GM06990 (cell line): ENCODE measurements at regions not wholly inside any gene's neighbourhood (a gene's known extent, or its start where the extent isn't known, plus 50 kb on each side); places are given as distances from the start of the nearest gene placed in this dataset.

Experiments
- DNase-seq: peaks from one replicate; pipeline ENCODE4 v3.0.0-alpha.2; 2011; ENCODE audit not compliant: insufficient read length; ENCODE audit errors: extremely low read depth
- H3K27me3 ChIP-seq: replicated peaks from 2 replicates; pipeline ENCODE4 v1.6.0; 2011; ENCODE audit warnings: low read length; ENCODE audit not compliant: control insufficient read depth, insufficient read depth
- H3K36me3 ChIP-seq: 2 replicates; pipeline ENCODE4 v1.5.1; 2011; ENCODE audit warnings: low read length; ENCODE audit not compliant: control insufficient read depth, insufficient read depth
- H3K4me3 ChIP-seq: replicated peaks from 2 replicates; pipeline ENCODE4 v1.5.1; 2011; ENCODE audit warnings: low read depth, mild to moderate bottlenecking, control low read depth, low read length
- TF ChIP-seq, protein P1 (sequence below): IDR thresholded peaks from 2 replicates; pipeline ENCODE4 v1.5.1; 2011; ENCODE audit warnings: low read length, control low read depth, mild to moderate bottlenecking, inconsistent platforms; ENCODE audit not compliant: insufficient read depth, poor library complexity, severe bottlenecking

DNA sequence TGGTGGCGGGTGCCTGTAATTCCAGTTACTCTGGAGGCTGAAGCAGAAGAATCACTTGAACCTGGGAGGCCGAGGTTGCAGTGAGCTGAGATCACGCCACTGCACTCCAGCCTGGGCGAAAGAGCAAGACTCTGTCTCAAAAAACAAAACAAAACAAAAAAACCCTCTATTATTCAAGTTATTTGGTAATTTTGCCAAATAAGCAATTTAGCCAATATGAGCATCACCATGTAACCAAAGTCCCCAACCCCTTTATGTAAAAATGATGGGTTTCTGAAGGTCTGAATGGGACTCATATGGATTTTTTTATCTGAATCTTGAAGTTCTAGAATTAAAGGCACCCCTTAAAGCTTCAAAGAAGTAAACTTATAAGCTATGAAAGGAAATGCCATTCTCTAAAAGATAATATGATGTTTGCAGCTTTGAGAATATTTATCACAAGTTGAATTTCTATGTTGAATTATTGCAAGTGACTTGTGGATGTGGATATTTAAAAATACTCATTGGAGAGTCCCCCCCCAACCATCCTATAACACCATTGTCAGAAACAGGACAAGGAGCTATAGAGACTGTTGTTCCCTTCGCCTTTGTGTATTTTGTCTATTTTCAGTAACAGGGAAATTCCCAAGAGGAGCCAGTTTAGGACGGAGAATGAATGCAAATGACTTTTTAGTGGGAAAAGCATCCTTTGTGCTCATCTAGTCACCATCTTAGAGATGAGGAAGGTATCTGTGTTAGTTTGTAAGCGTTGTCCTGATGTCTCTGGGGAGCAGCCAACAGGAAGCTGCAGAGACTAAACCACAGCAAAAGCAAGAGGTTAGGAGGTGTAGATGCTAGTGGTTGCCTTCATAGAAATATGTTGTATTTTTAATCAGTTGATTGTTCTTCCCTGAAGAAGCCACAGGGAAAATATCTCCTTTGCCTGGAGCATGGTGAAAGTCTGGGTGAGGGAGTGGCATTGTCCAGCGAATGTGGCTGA is 68.3 kb downstream of the TET3 start:
- no peak for DNase-seq
- Histone ChIP-seq H3K27me3 (no peaks in the 10 kb centered on the region), H3K36me3 (peaks cover 11% of the 10 kb centered on the region), H3K4me3 (no peak overlapping the region)
- TF ChIP-seq, protein P1, sequence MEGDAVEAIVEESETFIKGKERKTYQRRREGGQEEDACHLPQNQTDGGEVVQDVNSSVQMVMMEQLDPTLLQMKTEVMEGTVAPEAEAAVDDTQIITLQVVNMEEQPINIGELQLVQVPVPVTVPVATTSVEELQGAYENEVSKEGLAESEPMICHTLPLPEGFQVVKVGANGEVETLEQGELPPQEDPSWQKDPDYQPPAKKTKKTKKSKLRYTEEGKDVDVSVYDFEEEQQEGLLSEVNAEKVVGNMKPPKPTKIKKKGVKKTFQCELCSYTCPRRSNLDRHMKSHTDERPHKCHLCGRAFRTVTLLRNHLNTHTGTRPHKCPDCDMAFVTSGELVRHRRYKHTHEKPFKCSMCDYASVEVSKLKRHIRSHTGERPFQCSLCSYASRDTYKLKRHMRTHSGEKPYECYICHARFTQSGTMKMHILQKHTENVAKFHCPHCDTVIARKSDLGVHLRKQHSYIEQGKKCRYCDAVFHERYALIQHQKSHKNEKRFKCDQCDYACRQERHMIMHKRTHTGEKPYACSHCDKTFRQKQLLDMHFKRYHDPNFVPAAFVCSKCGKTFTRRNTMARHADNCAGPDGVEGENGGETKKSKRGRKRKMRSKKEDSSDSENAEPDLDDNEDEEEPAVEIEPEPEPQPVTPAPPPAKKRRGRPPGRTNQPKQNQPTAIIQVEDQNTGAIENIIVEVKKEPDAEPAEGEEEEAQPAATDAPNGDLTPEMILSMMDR, result no peak

DNA sequence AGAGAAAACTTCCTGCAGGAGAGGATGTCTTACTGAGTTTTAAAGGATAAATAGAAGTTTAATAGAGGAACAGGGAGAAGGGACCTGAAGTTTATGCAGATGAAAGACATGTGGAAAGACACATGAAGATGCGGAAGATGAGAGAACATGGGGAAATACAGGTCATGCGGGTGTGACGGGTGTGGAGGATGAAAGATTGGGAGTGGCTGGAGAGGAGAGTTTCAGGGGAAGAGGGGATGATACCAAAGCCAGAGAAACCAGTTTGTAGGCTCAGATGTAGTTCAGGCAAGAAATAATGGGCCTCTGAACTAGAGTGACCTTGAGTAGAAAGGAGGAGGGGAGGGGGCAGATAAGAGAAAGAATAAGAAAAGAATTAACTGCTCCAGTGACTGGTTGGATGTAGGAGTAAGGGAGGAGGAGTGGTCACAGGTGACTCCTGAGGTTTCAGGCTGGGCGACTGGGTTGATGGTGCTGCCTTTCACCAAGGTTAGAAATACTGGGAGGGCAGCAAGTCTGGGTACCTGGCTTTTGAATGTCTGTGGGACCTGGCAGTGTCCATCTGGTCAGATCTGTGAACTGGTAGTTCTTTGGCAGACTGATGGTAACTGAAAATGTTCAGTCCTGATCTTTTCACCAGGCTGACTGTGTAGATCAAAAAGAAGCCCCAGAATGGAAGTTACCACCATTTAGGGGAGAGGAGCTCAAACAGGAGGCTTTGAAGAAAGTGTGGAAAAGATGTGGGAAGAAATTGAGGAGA is 69.4 kb downstream of the TET3 start:
- TF ChIP-seq, protein P1, result no peak
- Histone ChIP-seq H3K4me3 (no peak overlapping the region), H3K27me3 (no peaks in the 10 kb centered on the region), H3K36me3 (peaks cover under 1% of the 10 kb centered on the region)
- no peak for DNase-seq

DNA sequence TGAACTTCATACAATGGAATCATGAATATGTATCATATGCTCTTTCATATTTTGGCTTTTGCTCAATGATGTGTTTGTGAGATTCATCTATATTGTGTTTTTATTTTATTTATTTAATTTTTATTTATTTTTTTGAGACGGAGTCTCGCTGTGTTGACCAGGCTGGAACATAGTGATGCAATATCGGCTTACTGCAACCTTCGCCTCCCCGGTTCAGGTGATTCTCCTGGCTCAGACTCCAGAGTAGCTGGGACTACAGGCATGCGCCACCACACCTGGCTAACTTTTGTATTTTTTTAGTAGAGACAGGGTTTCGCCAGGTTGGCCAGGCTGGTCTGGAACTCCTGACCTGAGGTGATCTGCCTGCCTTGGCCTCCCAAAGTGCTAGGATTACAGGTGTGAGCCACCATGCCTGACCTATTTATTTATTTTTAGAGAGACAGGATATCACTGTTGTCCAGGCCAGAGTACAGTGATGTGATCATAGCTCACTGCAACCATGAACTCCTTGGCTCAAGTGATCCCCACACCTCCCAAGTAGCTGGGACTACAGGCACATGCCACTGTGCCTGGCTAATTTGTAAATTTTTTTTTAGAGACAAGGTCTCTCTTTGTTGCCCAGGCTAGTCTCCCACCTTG is 74.5 kb downstream of the TET3 start:
- no peak overlapping the region for H3K4me3 ChIP-seq
- H3K27me3 ChIP-seq, result no peaks in the 10 kb centered on the region
- H3K36me3 ChIP-seq, result no peaks in the 10 kb centered on the region; the same call in none of the 2 replicates
- TF ChIP-seq, protein P1, result no peak
- no peak for DNase-seq

DNA sequence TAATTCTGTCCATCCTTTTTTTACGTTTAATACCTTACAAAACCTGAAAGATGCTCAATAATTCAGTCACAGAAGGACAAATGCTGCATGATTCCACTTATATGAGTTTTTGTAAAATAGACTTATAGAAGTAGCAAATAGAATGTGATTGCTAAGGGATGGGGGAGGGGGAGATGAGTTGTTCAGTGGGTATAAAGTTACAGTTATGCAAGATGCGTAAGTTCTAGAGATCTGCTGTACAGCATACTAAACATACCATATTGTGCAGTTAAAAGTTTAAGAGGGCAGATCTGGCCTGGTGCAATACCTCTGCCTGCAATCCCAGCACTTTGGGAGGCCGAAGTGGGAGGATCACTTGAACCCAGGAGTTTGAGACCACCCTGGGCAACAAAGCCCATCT is 78.8 kb downstream of the TET3 start:
- H3K36me3 ChIP-seq, result no peaks in the 10 kb centered on the region; the same call in 1 of the 2 replicates
- no peak overlapping the region for H3K4me3 ChIP-seq
- no peaks in the 10 kb centered on the region for H3K27me3 ChIP-seq
- TF ChIP-seq, protein P1, result no peak
- no peak for DNase-seq

DNA sequence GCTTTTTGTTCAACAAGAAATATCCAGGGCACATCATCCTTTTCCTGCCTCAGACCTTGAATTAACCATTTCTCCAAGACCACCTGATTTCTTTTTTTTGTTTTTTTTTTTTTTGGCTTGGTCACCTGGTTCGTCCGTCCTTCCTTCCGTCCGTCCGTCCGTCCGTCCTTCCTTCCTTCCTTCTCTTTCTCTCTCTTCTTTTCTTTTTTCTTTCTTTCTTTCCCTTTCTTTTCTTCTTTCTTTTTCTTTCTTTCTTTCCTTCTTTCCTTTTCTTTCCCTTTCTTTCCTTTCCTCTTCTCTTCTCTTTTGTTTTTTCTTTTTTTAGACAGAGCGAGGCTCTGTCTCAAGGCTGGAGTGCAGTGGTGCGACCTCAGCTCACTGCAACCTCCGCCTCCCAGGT is 80.7 kb downstream of the TET3 start:
- H3K36me3 ChIP-seq, result no peaks in the 10 kb centered on the region
- H3K4me3 ChIP-seq, result no peak overlapping the region
- H3K27me3 ChIP-seq, result no peaks in the 10 kb centered on the region
- TF ChIP-seq, protein P1, result no peak
- DNase-seq, result no peak
